Left ventricle myocardium superior (tissue), 1 donor: ENCODE measurements at regions not wholly inside any gene's neighbourhood (a gene's known extent, or its start where the extent isn't known, plus 50 kb on each side); places are given as distances from the start of the nearest gene placed in this dataset.

Source experiments
- ATAC-seq: fragments of 200-7000 bp; cut with Tn5 transposase; one replicate; pipeline ENCODE4 v1.9.1; 2020; ENCODE audit warnings: mild to moderate bottlenecking, moderate library complexity
- DNase-seq: peaks from one replicate; pipeline ENCODE4 v3.0.0-alpha.2; 2020
- intact Hi-C: fragments of 100-400 bp; cut with micrococcal nuclease; formaldehyde crosslinking; loops from one replicate; pipeline ENCODE4 v1.11.0; 2022
- donor health status: DM: no; HTN: yes; CAD: no; lungs with severe emphysema.

DNA sequence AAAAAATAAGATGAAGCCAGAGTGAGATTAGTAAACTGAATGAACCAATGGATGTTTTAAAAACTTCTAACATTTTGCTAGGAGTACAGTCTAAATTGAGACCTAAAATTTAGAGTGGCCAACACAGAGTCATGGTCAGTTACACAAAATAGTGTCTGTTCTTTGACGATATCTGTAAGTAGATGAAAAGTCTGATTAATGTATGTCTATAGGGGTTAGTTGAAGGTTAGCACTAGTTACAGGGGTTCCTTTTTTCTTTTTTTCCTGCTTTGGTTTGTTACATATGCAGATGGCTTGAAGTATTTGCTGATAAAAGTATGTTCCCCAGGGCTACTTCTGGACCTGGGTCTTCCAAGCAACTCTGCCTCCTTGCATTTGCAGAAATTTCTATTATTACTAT lies 90.1 kb upstream of the MTPN start:
- intact Hi-C loops, result no loop called here
- ATAC-seq (no peak), DNase-seq (no peak)

DNA sequence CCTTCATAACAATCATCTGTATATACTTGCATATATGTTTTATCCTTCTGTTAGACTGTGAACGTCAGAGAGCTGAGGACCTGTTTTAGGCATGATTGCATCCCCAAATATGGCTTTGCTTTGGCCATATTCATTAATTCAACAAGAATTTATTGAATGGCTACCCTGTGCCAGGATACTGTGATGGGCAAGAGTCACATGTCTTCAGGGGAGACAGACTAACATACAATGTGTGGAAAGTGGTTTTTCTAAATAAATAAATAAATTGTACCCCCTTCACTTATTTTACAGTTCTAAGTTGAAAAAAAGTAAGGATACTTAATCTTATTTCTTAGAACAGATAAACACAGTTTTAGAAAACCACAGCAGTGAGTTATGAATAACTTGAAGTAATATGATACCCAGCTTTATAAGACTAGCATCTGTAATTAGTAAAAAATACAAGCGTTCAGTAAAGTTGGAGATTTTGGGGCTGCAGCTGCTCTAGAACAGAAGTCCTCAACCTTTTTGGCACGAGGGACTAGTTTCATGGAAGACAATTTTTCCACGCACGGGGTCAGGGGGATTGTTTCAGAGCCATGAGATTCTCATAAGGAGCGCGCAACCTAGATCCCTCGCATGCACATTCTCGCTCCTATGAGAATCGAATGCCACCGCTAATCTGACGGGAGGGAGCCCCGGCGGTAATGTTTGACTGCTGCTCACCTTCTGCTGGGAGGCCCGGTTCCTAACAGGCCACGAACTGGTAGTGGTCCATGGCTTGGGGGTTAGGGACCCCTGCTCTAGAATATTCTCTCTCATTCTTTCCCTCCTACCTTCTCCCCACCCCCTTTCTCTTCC lies 89.4 kb upstream of the MTPN start:
- ATAC-seq, result no peak
- intact Hi-C loops, result no loop called here
- DNase-seq, result no peak

DNA sequence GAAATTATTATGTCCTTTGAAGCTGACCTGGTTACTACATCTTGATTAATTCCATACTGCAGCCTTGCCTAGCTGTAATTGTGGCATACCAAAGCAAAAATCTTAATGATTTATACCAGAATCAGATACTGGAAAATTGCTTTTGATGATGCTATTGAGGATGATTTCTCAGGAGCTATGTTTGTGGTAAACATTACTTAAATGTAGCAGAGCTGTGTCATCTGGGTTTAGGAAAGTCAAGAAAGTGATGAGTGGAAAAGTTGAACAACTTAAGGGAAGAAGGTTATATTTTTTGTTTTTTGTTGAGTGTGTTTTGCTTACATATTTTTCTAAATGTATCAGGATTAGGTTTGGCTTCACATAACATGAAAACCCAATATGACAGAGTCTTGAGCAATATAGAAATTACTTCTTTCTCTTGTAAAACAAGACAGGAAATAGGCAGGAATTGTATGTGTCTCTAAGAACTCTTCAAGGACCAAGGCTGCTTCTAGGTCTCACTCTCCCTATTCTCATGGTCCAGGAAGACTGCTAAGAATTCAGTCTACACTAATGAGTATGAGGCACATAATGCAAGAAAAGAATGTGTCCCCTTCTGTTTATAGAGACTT lies 87.6 kb upstream of the MTPN start:
- no peak for DNase-seq
- no peak for ATAC-seq
- intact Hi-C loops, result no loop called here

DNA sequence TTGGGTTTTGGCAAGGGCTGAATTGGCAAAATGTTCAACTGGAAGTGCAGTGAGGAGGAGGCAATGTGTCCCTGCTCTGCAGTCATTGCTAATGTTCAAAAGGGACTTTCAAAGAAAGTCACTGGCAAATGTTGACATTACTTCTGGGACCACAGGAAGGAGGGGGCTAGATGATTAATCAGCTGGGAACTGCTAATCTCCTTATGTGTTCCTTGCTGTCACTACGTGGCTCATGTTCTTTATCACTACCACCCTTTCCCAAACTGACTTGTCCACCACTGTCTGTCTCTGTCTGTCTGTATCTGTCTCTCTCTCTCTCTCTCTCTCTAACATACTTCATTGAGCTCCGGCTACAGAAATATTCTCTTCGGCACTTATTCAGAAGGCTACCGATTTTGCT lies 86.9 kb upstream of the MTPN start:
- ATAC-seq (no peak), DNase-seq (no peak)
- intact Hi-C loops, result no loop called here

GRCh38 chr7:136063326-136063666 lies 86.1 kb upstream of the MTPN start:
- no peak for ATAC-seq
- intact Hi-C loops, result no loop called here
- no peak for DNase-seq

GRCh38 chr7:136062625-136063325 lies 85.6 kb upstream of the MTPN start:
- no peak for ATAC-seq
- intact Hi-C loops, result no loop called here
- DNase-seq, result no peak

GRCh38 chr7:136061433-136061832 lies 84.3 kb upstream of the MTPN start:
- no peak for DNase-seq
- no peak for ATAC-seq
- intact Hi-C loops, result no loop called here

DNA sequence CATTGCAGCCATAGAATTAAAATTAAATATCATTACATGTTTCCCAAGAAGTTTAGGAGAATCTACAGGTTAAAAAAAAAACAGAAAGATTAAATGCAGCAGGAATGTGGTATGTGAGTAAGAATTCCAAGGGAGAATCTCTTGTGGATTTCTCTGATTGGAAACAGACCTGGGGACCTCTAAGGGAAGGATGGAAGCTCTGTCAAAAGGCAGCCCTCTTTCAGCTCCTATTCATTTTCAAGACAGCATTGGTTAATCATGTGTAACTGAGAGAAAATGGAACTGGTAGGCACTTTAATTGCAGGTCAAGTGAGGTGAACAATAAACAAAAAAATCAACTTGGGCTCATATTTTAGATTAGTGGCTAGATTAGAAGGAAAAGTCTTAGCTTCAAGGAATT lies 81.4 kb upstream of the MTPN start:
- no peak for DNase-seq
- intact Hi-C loops, result no loop called here
- ATAC-seq, result no peak

DNA sequence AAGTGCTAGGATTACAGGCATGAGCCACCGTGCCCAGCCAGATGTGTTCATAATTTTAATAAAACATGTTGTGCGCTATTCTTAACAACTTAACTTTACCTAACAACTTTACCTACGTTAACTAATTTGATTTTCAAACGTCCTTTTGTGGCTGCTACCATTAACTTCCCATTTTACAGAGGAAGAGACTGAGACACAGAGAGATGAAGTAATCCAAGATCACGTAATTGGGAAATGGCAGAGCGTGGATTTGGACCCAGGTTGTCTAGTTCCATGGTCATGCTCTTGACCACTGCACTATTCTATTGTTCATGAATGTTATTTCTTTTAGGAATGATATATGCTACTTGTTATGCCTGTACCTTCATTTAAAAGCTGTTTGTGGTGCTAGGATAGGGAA lies 80.3 kb upstream of the MTPN start:
- DNase-seq (no peak), ATAC-seq (no peak)
- intact Hi-C loops, result no loop called here

DNA sequence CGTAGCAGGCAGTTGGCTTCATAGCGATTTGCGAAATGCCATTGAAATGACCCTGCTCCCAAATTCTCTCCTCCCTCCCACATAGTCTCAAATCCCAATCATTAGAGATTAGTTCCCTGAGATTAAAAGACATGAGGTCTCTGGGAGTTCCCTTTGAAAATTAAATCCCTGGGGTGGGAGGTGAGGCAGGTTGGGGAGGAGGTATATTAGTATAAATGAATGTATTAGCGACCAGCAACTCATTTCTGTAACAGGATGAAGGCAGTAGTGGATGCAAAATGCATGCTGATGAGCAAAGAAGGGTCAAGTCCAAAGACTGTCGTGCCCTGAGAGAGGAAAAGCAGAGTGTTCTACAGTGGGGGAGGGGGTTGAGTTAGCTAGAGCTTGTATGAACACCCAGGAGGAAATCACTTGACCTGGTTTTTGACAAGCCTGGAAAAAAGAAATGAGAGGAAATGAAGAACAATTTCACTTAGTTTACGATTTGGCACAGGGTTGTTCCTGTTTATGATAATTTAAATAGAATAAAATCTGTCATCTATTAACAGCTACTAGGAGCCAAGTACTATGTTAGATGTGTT lies 79.6 kb upstream of the MTPN start:
- intact Hi-C loops, result no loop called here
- DNase-seq (no peak), ATAC-seq (no peak)

GRCh38 chr7:136055266-136055665 lies 78.1 kb upstream of the MTPN start:
- DNase-seq (no peak), ATAC-seq (no peak)
- intact Hi-C loops, result no loop called here

- intact Hi-C loops, result no loop called here
- ATAC-seq, result no peak
Observed at GRCh38 chr7:136053689-136054485, 76.7 kb upstream of the MTPN start.

GRCh38 chr7:136051203-136051928 lies 74.2 kb upstream of the MTPN start:
- intact Hi-C loops, result no loop called here
- DNase-seq (no peak), ATAC-seq (no peak)

More at GRCh38 chr7:136053689-136054485, 76.7 kb upstream of the MTPN start:
- DNase-seq, result no peak

DNA sequence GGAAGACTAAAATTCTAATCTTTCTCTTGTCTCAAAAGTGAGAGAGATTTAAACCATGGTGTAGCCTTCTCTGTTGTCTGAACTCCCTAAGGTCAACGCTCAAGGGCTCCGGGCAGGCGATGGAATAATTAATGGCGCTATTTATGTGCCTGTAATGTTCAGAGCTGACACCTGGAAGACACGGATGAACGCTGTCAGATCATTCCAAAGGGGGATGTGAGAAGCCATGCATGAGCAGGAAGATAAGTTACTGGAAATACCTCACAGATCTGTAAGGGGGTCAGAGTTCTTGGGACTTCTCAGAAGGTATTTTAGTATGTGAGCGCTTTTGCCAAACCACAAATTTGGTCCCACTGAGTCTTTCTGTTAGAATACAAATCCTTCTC lies 73.3 kb upstream of the MTPN start:
- DNase-seq (no peak), ATAC-seq (peak; percentile 52)
- intact Hi-C loops, result no loop called here

- intact Hi-C loops, result no loop called here
- DNase-seq (no peak), ATAC-seq (peak; percentile 54)
Observed at GRCh38 chr7:136049818-136050461, 72.8 kb upstream of the MTPN start.

DNA sequence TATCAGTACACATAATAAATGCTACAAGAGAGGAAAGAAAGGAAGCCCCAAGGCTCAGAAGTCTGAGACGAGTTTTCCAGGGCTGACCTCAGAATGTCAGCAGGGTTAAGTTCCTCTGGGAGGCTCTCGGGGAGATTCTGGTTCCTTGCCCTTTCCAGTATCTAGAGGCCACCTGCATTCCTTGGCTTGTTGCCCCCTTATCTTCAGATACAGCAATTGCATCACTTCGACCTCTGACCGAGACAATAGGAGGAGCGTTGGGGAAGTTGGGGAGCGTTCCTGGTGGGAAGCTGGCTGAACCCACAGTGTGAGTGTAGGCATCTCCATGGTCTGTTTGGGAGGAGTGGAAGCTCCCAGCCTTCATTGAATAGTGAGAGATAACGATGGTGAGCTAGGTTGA lies 72.0 kb upstream of the MTPN start:
- peak; percentile 50 for ATAC-seq
- intact Hi-C loops, result no loop called here
- no peak for DNase-seq

- intact Hi-C loops, result no loop called here
- ATAC-seq (no peak), DNase-seq (no peak)
Observed at GRCh38 chr7:136046548-136046947, 69.4 kb upstream of the MTPN start.

DNA sequence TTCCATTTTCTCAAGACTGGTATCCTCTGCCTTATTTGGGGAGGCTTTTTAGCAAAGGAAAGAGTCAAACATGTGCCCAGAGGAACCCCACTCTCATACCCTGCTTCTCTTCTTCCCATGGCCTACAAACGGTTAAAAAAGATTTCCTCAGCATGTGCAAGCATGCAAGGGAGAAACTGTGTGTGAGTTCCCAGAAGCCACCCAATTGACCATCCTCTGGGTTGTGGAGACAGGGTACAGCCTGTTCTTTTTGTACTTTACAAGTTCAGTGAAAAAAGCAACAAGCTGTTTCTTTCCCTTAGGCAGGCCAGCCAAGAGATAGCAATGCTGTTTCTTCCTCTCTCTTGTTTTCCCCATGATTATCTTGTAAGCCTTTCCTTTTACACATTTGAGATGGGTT lies 68.8 kb upstream of the MTPN start:
- intact Hi-C loops, result no loop called here
- ATAC-seq (peak; percentile 40), DNase-seq (no peak)
